ENCODE measurements at regions not wholly inside any gene's neighbourhood (a gene's known extent, or its start where the extent isn't known, plus 50 kb on each side); places are given as distances from the start of the nearest gene placed in this dataset.

DNA sequence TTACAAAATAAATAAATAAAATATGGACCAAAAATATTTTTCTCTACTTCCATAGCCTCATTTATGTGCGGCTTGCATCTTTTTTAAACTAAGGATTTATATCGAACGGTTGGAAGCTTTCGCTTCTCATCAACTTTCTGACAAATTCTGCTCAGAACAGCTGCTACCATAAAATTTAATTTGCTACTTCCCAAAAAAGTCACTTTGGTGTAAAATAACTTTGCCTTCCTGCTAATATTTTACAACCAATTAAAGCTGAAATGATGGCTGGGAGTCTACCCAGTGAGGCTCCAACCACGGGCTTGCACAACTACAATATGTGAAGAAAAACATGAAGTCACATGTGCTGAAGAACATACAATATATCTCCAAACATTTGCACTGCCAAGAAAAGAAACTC is 253.1 kb upstream of the NEBL start:
- TF ChIP-seq, protein P1, sequence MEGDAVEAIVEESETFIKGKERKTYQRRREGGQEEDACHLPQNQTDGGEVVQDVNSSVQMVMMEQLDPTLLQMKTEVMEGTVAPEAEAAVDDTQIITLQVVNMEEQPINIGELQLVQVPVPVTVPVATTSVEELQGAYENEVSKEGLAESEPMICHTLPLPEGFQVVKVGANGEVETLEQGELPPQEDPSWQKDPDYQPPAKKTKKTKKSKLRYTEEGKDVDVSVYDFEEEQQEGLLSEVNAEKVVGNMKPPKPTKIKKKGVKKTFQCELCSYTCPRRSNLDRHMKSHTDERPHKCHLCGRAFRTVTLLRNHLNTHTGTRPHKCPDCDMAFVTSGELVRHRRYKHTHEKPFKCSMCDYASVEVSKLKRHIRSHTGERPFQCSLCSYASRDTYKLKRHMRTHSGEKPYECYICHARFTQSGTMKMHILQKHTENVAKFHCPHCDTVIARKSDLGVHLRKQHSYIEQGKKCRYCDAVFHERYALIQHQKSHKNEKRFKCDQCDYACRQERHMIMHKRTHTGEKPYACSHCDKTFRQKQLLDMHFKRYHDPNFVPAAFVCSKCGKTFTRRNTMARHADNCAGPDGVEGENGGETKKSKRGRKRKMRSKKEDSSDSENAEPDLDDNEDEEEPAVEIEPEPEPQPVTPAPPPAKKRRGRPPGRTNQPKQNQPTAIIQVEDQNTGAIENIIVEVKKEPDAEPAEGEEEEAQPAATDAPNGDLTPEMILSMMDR (IDR thresholded peaks at IDR 0.05) = no peak
- TF ChIP-seq, protein P2, sequence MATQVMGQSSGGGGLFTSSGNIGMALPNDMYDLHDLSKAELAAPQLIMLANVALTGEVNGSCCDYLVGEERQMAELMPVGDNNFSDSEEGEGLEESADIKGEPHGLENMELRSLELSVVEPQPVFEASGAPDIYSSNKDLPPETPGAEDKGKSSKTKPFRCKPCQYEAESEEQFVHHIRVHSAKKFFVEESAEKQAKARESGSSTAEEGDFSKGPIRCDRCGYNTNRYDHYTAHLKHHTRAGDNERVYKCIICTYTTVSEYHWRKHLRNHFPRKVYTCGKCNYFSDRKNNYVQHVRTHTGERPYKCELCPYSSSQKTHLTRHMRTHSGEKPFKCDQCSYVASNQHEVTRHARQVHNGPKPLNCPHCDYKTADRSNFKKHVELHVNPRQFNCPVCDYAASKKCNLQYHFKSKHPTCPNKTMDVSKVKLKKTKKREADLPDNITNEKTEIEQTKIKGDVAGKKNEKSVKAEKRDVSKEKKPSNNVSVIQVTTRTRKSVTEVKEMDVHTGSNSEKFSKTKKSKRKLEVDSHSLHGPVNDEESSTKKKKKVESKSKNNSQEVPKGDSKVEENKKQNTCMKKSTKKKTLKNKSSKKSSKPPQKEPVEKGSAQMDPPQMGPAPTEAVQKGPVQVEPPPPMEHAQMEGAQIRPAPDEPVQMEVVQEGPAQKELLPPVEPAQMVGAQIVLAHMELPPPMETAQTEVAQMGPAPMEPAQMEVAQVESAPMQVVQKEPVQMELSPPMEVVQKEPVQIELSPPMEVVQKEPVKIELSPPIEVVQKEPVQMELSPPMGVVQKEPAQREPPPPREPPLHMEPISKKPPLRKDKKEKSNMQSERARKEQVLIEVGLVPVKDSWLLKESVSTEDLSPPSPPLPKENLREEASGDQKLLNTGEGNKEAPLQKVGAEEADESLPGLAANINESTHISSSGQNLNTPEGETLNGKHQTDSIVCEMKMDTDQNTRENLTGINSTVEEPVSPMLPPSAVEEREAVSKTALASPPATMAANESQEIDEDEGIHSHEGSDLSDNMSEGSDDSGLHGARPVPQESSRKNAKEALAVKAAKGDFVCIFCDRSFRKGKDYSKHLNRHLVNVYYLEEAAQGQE (IDR thresholded peaks at IDR 0.05; ENCODE audit: insufficient read depth in 1 of 2, low read depth in 2 of 2, low read length in 1 of 2) = no peak
- TF ChIP-seq SIN3A (IDR thresholded peaks at IDR 0.05; ENCODE audit: borderline replicate concordance, insufficient read depth, low read depth, low read length) (no peak), TCF7L2 (IDR thresholded peaks at IDR 0.05; ENCODE audit: low read depth, low read length) (no peak)
